LNCAP (cell line): ENCODE measurements at regions not wholly inside any gene's neighbourhood (a gene's known extent, or its start where the extent isn't known, plus 50 kb on each side); places are given as distances from the start of the nearest gene placed in this dataset.

Experiments
- CTCF ChIP-seq: fragments of 450-650 bp; IDR thresholded peaks from 2 replicates; pipeline ENCODE4 v1.5.1; 2017; ENCODE audit warnings: mild to moderate bottlenecking

GRCh38 chr2:8573942-8574195 lies 108.0 kb upstream of the ID2 start:
- TF ChIP-seq CTCF: no peak

- TF ChIP-seq CTCF: no peak
Measured at GRCh38 chr2:8574196-8575037, 107.4 kb upstream of the ID2 start.

GRCh38 chr2:8575038-8575833 lies 106.6 kb upstream of the ID2 start:
- no peak for TF ChIP-seq CTCF

GRCh38 chr2:8575834-8576423 lies 105.9 kb upstream of the ID2 start:
- no peak for TF ChIP-seq CTCF

- TF ChIP-seq CTCF: no peak
Measured at GRCh38 chr2:8576525-8577167, 105.2 kb upstream of the ID2 start.

- TF ChIP-seq CTCF: no peak
Measured at GRCh38 chr2:8577573-8577972, 104.3 kb upstream of the ID2 start.

- TF ChIP-seq CTCF: no peak
Measured at GRCh38 chr2:8578335-8579244, 103.3 kb upstream of the ID2 start.
